Stimulated activated CD8-positive, alpha-beta memory T cell treated with anti-CD3 and anti-CD28 coated beads, Interleukin-7, amount 100 ng/mL, for 1 hour (primary cell): ENCODE measurements at regions not wholly inside any gene's neighbourhood (a gene's known extent, or its start where the extent isn't known, plus 50 kb on each side); places are given as distances from the start of the nearest gene placed in this dataset.
A peak's percentile ranks its signal among the peaks of the same experiment; 100 is the strongest.

Experiments used
- DNase-seq, 2 donors: peaks; one replicate each; pipeline ENCODE4 v3.0.0-alpha.2; 2020; ENCODE audit warnings: low read depth in 2 of 2

DNA sequence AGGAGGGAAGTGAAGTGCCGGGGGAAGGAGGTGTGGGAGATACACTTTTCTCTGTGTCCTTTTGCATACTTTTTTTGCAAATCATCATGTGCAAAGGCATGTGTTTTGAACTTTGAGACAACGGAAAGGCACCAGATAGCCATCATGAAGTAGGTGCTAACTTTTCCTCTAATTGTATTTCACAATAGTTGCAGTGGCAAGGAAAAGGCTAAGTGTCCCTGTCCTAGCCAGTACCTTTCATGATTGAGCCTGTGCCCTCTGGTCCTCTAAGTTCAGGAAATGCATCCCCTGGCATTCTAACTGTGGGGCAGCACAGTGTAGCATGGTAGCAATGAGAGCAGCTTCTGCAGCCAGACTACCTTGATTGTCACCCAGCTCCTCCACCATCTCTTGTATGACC is 186.2 kb downstream of the ADSS2 start:
- no peak for DNase-seq

GRCh38 chr1:244269169-244269568 is 182.5 kb downstream of the ADSS2 start:
- no peak for DNase-seq

GRCh38 chr1:244271004-244271403 is 180.7 kb downstream of the ADSS2 start:
- DNase-seq = no peak

- no peak for DNase-seq
Measured at GRCh38 chr1:244271691-244272308, 179.9 kb downstream of the ADSS2 start.

GRCh38 chr1:244272471-244273261 is 179.0 kb downstream of the ADSS2 start:
- peak; percentile 39 to 45 for DNase-seq

- no peak for DNase-seq
Measured at GRCh38 chr1:244273262-244273844, 178.4 kb downstream of the ADSS2 start.

DNA sequence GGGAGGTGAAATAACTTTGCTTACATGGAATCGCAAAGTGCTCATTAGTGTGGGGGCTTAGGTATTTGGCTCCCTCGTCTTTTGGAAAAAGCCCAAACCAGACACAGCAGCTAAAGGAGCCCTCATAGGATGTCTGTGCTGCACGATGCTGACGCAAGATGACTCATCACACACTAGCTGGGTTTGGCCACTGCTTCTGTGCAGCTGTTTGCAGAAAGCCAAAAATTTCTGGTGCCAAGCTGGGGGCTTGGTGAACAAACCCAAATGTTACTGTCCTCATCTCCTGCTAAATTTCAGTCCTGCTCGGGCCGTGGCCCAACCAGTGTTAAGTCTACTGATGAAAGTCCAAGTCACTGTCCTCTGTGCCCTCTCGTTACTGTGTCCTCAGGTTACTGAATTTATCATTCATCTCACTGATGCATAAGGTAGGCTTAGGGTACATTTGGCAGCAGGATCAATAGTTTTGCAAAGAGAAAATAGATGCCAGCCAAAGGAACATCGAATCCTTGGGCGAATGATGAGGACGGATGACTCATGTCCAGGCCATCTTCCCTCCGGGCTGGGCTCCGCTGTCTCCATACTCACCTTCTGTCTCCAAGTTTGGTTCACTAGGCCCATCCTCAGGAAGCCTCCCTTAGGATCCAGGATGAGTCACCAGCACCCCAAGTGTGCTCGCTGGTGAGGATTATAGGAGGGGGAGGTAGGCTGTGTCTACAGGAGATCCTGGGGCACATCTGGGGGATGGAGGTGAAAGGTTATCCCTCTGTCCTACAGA is 177.7 kb downstream of the ADSS2 start:
- no peak for DNase-seq

GRCh38 chr1:244276646-244277045 is 175.1 kb downstream of the ADSS2 start:
- DNase-seq = no peak

DNA sequence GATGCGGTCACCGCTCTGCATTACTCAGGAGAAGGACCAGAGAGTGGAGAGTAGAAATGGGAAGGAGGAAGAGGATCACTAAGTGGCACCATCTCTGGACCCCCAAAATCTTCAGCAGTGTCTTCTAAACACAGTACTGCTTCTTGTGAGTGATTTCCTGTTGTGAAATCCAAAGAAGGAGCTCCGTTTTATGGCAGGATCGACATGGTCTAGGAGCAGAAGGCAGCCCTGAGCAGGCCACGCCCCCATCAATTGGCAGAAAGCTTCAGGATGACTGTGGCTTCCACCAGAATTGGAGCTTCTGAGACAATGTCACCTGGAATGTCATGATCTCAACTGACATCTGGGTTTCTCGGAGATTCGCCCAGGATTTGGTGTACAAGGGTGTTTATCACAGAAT is 171.5 kb downstream of the ADSS2 start:
- no peak for DNase-seq

- no peak for DNase-seq
Measured at GRCh38 chr1:244280859-244281258, 170.8 kb downstream of the ADSS2 start.

DNA sequence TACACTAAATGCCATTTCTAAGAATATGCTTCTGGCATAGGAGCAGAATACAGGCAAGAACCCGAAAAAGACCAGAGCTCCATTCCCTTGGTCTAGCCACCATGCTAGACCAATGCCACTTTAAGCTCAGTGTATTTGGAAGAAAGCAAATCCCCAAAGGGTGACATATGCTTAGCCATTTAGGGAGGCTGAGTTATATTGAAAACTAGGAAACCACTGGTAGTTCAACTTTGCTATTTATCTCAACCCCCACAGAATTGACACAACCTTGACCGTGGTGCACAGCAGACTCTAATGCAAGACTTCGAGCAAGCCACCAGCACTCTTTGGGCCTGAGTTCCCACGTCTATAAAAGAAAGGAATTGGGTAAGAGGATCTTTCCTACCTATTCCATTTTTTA is 167.9 kb downstream of the ADSS2 start:
- no peak for DNase-seq

DNA sequence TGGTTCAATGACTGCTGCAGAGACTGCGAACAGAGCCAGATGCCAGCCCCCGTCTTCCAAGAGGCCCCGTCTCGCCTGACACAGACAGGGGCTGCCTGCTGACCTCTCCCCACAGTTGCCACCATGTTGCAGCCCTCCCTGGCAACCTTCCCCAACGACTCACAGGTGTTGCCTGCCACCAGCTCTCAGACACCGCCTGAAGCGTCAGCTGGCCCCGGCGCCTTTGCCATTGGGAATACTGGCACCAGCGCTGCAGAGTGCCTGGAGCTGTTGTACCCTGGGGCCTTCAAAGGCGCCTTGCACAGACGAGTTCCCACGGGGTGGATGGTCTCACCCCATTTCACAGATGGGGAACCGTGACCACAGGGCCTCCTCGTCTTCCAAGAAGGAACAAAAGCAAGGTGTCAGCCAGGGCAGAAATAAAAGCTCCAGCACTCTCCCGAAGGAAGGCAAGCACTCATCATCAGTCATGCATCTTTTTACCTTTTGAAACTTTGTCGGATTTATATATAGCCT is 167.0 kb downstream of the ADSS2 start:
- no peak for DNase-seq

GRCh38 chr1:244286341-244286740 is 165.4 kb downstream of the ADSS2 start:
- DNase-seq = no peak

DNA sequence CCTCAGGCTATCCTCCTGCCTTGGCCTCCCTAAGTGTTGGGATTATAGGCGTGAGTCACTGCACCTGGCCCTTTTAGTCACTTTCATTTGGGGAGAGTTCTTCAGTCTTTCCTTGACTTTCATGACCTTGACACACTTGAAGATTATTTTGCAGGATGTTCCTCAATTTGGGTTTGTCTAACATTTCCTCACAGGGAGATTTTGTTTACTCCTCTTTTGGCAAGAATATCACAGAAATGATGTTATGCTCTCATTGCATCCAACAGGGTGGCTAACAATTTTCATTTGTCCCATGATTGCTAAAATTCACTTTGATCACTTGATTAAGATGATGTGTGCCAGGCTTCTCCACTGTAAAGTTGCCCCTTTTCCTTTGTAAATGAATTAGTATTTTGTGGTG is 164.0 kb downstream of the ADSS2 start:
- DNase-seq = no peak

- no peak for DNase-seq
Measured at GRCh38 chr1:244288663-244289062, 163.0 kb downstream of the ADSS2 start.

GRCh38 chr1:244289991-244290785 is 161.5 kb downstream of the ADSS2 start:
- no peak for DNase-seq

GRCh38 chr1:244291236-244292201 is 160.2 kb downstream of the ADSS2 start:
- DNase-seq = no peak

DNA sequence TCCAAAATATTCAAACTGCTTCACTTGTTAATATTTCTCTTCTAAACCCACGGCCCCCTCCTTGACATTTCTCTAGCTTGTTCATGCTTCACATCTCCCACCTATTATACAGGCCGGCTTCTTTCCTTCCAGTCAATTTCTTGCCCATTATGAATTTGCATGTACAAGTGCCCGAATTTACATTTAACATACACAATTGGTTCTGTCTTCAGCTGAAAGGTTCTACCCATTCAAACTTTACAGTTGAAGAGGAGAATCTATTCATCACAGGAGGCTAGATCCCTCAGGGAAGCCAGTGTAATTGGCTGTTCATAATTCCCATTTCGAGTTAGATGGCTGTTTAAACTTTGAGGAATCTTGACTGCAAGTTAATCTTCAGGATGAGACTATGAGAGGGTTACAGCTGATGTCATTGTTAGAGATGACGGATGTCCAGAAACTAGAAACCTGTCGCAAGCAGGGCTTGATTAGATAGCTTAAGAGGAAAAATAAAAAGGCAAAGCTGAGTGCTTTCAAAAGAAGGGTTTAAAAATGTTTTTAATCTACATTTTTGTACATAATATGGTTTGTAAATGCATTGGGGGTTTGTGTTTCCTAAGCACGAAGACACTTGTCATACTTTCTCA is 157.0 kb downstream of the ADSS2 start:
- no peak for DNase-seq

GRCh38 chr1:244296003-244296402 is 155.7 kb downstream of the ADSS2 start:
- no peak for DNase-seq

- DNase-seq = no peak
Measured at GRCh38 chr1:244296447-244296846, 155.3 kb downstream of the ADSS2 start.
